CD4-positive, alpha-beta T cell treated with Interleukin-6 at 100 ng/mL for 8 hours (primary cell): ENCODE measurements at regions not wholly inside any gene's neighbourhood (a gene's known extent, or its start where the extent isn't known, plus 50 kb on each side); places are given as distances from the start of the nearest gene placed in this dataset.
"Not testable (repeated sequence)": the region's sequence is repeated elsewhere in the genome, so short reads cannot be mapped to it uniquely, and the experiment has no call there.

Experiments used
- DNase-seq: peaks from one replicate; pipeline ENCODE4 v3.0.0-alpha.2; 2020; ENCODE audit warnings: mixed read lengths, low spot score

- DNase-seq: no peak
These were observed 170.8 kb upstream of the BET1 start for GRCh38 chr7:94174956-94175355.

- no peak for DNase-seq
These were observed 172.6 kb upstream of the BET1 start for GRCh38 chr7:94176694-94177200.

- DNase-seq: no peak
These were observed 173.3 kb upstream of the BET1 start for GRCh38 chr7:94177441-94177840.

GRCh38 chr7:94178230-94178629 lies 174.1 kb upstream of the BET1 start:
- no peak for DNase-seq

- DNase-seq: no peak
These were observed 175.3 kb upstream of the BET1 start for GRCh38 chr7:94179466-94179865.

- no peak for DNase-seq
These were observed 177.9 kb upstream of the BET1 start for GRCh38 chr7:94182066-94182465.

GRCh38 chr7:94182721-94183120 lies 178.6 kb upstream of the BET1 start:
- DNase-seq: no peak

- no peak for DNase-seq
These were observed 179.2 kb upstream of the BET1 start for GRCh38 chr7:94183289-94183749.

- no peak for DNase-seq
These were observed 179.7 kb upstream of the BET1 start for GRCh38 chr7:94183891-94184290.

- DNase-seq: no peak
These were observed 184.2 kb upstream of the BET1 start for GRCh38 chr7:94188350-94188749.

- DNase-seq: no peak
These were observed 186.5 kb upstream of the BET1 start for GRCh38 chr7:94190599-94191061.

GRCh38 chr7:94194426-94194825 lies 190.3 kb upstream of the BET1 start:
- not testable (repeated sequence) for DNase-seq

GRCh38 chr7:94195201-94195600 lies 191.0 kb upstream of the BET1 start:
- no peak for DNase-seq

- DNase-seq: no peak
These were observed 191.7 kb upstream of the BET1 start for GRCh38 chr7:94195813-94196212.

- DNase-seq: no peak
These were observed 189.2 kb upstream of the COL1A2 start for GRCh38 chr7:94205529-94205928.

GRCh38 chr7:94206295-94206694 lies 188.4 kb upstream of the COL1A2 start:
- DNase-seq: no peak

- no peak for DNase-seq
These were observed 182.5 kb upstream of the COL1A2 start for GRCh38 chr7:94212160-94212559.

GRCh38 chr7:94216944-94217461 lies 177.7 kb upstream of the COL1A2 start:
- DNase-seq: no peak

- DNase-seq: no peak
These were observed 176.9 kb upstream of the COL1A2 start for GRCh38 chr7:94217766-94218165.

GRCh38 chr7:94222516-94222915 lies 172.2 kb upstream of the COL1A2 start:
- DNase-seq: no peak

- no peak for DNase-seq
These were observed 171.2 kb upstream of the COL1A2 start for GRCh38 chr7:94223375-94224084.

- DNase-seq: no peak
These were observed 166.5 kb upstream of the COL1A2 start for GRCh38 chr7:94228223-94228622.

- DNase-seq: no peak
These were observed 166.0 kb upstream of the COL1A2 start for GRCh38 chr7:94228678-94229077.

GRCh38 chr7:94231305-94231704 lies 163.4 kb upstream of the COL1A2 start:
- DNase-seq: no peak
